Neural progenitor cell (in vitro differentiated cells): ENCODE measurements at regions not wholly inside any gene's neighbourhood (a gene's known extent, or its start where the extent isn't known, plus 50 kb on each side); places are given as distances from the start of the nearest gene placed in this dataset.

ENCODE experiments used
- DNase-seq: peaks from one replicate; pipeline ENCODE4 v3.0.0-alpha.2; 2016; ENCODE audit warnings: low spot score
- H2AFZ ChIP-seq: fragments of 200-600 bp; sonication (generic); replicated peaks from 2 replicates; pipeline ENCODE4 v1.6.1; 2016; ENCODE audit warnings: antibody characterized with exemption
- H3F3A ChIP-seq: fragments of 200-600 bp; sonication (generic); 2 replicates; pipeline ENCODE4 v1.6.1; 2016; ENCODE audit warnings: antibody characterized with exemption, low read depth
- H3K27ac ChIP-seq: fragments of 200-600 bp; sonication (generic); 2 replicates; pipeline ENCODE4 v1.5.1; 2016; ENCODE audit warnings: mild to moderate bottlenecking
- H3K27me3 ChIP-seq: fragments of 200-600 bp; sonication (generic); 2 replicates; pipeline ENCODE4 v1.6.1; 2016; ENCODE audit warnings: mild to moderate bottlenecking, moderate library complexity
- H3K36me3 ChIP-seq: fragments of 200-600 bp; sonication (generic); 2 replicates; pipeline ENCODE4 v1.5.1; 2016
- H3K4me1 ChIP-seq: fragments of 200-600 bp; sonication (generic); 2 replicates; pipeline ENCODE4 v1.6.1; 2016; ENCODE audit warnings: mixed run types
- H3K4me2 ChIP-seq: fragments of 200-600 bp; sonication (generic); 2 replicates; pipeline ENCODE4 v1.6.1; 2016
- H3K4me3 ChIP-seq: fragments of 200-600 bp; sonication (generic); 2 replicates; pipeline ENCODE4 v1.5.1; 2016
- H3K79me2 ChIP-seq: fragments of 200-600 bp; sonication (generic); 2 replicates; pipeline ENCODE4 v1.6.1; 2016; ENCODE audit warnings: low read depth
- H3K9ac ChIP-seq: fragments of 200-600 bp; sonication (generic); 2 replicates; pipeline ENCODE4 v1.6.1; 2016
- H3K9me3 ChIP-seq: fragments of 200-600 bp; sonication (generic); 2 replicates; pipeline ENCODE4 v1.5.1; 2016; ENCODE audit warnings: low read depth
- H4K20me1 ChIP-seq: fragments of 200-600 bp; sonication (generic); 2 replicates; pipeline ENCODE4 v1.6.1; 2016; ENCODE audit warnings: low read depth
- H3K27ac Mint-ChIP-seq: 3 replicates; pipeline ENCODE4 v1.8.0; 2021; ENCODE audit warnings: mixed read lengths
- H3K27me3 Mint-ChIP-seq: 2 replicates; pipeline ENCODE4 v1.8.0; 2022; ENCODE audit warnings: low read depth, mild to moderate bottlenecking, inconsistent platforms, moderate library complexity, mixed read lengths; ENCODE audit not compliant: insufficient read depth
- H3K36me3 Mint-ChIP-seq: 3 replicates; pipeline ENCODE4 v1.8.0; 2021; ENCODE audit warnings: mixed read lengths
- H3K4me1 Mint-ChIP-seq: 3 replicates; pipeline ENCODE4 v1.8.0; 2021; ENCODE audit warnings: mixed read lengths
- H3K4me3 Mint-ChIP-seq: 3 replicates; pipeline ENCODE4 v1.8.0; 2021; ENCODE audit warnings: mild to moderate bottlenecking, moderate library complexity, mixed read lengths
- H3K9me3 Mint-ChIP-seq: 3 replicates; pipeline ENCODE4 v1.8.0; 2020; ENCODE audit warnings: mixed read lengths
- EZH2 ChIP-seq: fragments of 200-600 bp; sonication (generic); IDR thresholded peaks from 2 replicates; pipeline ENCODE4 v1.6.1; 2017; ENCODE audit warnings: antibody characterized with exemption, mild to moderate bottlenecking, moderate library complexity
- EZH2phosphoT487 ChIP-seq: fragments of 200-600 bp; sonication (generic); IDR thresholded peaks from 2 replicates; pipeline ENCODE4 v1.6.1; 2017; ENCODE audit warnings: antibody characterized with exemption
- TF ChIP-seq, protein P1 (sequence below): fragments of 200-600 bp; sonication (generic); IDR thresholded peaks from 2 replicates; pipeline ENCODE4 v1.5.1; 2017; ENCODE audit warnings: antibody characterized with exemption, mild to moderate bottlenecking

DNA sequence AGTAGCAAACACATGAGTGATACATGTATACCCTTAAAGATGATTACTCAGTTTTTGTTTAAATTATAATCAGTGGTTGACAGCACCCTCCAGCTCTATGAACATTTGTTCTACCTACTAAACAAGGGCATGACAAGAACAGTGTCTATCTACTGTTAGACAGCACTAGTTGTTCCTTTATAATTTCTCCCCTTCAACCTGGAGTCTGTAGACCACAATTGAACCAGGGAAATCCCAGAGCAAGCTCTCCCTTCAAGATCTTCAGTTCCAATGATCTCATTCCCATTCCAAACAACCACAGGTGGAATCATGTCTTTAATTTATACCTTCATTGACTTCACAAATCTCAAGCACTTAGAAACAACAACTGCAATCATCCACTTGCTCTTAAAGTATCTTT is 216.1 kb downstream of the HHIPL2 start:
- DNase-seq: no peak
- Histone ChIP-seq H4K20me1 (no peaks in the 10 kb centered on the region), H3K9me3 (no peaks in the 10 kb centered on the region), H3K27ac (no peak overlapping the region), H3K79me2 (no peaks in the 10 kb centered on the region), H3K4me3 (no peak overlapping the region), H2AFZ (no peak overlapping the region), H3K36me3 (no peaks in the 10 kb centered on the region), H3K4me2 (no peak overlapping the region), H3K27me3 (no peaks in the 10 kb centered on the region), H3K4me1 (no peaks in the 10 kb centered on the region), H3F3A (no peaks in the 10 kb centered on the region), H3K9ac (no peak overlapping the region)
- Mint-ChIP-seq H3K9me3 (no peaks in the 10 kb centered on the region), H3K27me3 (no peaks in the 10 kb centered on the region), H3K36me3 (no peaks in the 10 kb centered on the region), H3K27ac (no peak overlapping the region), H3K4me3 (no peak overlapping the region), H3K4me1 (no peaks in the 10 kb centered on the region)
- TF ChIP-seq EZH2phosphoT487: no peak
- TF ChIP-seq EZH2: no peak
- TF ChIP-seq, protein P1, sequence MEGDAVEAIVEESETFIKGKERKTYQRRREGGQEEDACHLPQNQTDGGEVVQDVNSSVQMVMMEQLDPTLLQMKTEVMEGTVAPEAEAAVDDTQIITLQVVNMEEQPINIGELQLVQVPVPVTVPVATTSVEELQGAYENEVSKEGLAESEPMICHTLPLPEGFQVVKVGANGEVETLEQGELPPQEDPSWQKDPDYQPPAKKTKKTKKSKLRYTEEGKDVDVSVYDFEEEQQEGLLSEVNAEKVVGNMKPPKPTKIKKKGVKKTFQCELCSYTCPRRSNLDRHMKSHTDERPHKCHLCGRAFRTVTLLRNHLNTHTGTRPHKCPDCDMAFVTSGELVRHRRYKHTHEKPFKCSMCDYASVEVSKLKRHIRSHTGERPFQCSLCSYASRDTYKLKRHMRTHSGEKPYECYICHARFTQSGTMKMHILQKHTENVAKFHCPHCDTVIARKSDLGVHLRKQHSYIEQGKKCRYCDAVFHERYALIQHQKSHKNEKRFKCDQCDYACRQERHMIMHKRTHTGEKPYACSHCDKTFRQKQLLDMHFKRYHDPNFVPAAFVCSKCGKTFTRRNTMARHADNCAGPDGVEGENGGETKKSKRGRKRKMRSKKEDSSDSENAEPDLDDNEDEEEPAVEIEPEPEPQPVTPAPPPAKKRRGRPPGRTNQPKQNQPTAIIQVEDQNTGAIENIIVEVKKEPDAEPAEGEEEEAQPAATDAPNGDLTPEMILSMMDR: no peak

DNA sequence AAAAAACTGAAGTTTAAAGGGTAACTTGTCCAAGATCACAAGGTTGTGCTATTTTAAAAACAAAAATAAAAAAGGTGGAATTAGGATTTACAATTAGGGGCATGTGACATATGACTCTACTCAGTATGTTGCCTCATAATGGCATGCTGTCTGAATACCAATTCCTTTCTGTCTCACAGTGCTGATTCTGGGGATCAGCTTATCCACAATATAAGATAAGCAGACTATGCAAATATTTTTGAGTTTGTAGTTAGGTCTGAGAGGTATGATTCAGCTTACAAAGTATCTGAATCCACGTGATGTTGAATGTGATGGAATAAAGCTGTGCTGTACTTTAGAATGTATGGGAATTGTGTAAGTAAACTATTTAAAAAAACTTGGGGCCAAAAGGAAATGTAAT is 216.6 kb downstream of the HHIPL2 start:
- Mint-ChIP-seq H3K27me3 (no peaks in the 10 kb centered on the region), H3K27ac (no peak overlapping the region), H3K4me3 (no peak overlapping the region), H3K9me3 (no peaks in the 10 kb centered on the region), H3K4me1 (no peaks in the 10 kb centered on the region), H3K36me3 (no peaks in the 10 kb centered on the region)
- no peak overlapping the region for H3K4me3 ChIP-seq
- TF ChIP-seq EZH2phosphoT487 (no peak), EZH2 (no peak)
- TF ChIP-seq, protein P1: no peak
- no peaks in the 10 kb centered on the region for H3F3A ChIP-seq
- H3K79me2 ChIP-seq: no peaks in the 10 kb centered on the region
- H4K20me1 ChIP-seq: no peaks in the 10 kb centered on the region
- no peaks in the 10 kb centered on the region for H3K27me3 ChIP-seq
- H3K9me3 ChIP-seq: no peaks in the 10 kb centered on the region
- H3K4me2 ChIP-seq: no peak overlapping the region
- no peak for DNase-seq
- no peak overlapping the region for H3K27ac ChIP-seq
- no peaks in the 10 kb centered on the region for H3K36me3 ChIP-seq
- H3K9ac ChIP-seq: no peak overlapping the region
- H2AFZ ChIP-seq: no peak overlapping the region
- no peaks in the 10 kb centered on the region for H3K4me1 ChIP-seq

DNA sequence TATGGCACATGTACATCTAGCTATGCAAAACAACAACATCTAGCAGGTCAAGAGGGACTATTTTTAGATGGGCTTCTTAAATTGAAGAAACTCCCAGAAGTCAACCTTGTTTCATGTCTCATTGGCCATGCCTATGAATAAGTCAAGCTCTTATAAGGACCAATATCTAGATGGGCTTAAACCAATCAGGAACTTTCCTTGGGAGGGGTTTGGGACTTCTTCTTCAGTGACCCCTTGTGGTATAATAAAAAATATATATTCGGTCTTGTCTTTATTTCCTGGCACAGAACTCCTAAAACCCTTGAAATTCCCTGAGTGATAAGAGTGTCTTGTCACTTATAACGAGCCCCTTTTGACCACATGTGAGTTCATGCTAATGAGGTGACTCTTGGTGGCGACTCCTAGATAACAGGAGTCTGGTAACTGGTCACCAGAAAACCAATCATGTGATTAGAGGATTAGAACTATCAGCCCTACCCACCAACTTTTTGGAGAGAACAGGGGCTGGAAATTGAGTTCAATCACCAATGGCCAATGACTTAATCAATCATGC is 218.3 kb downstream of the HHIPL2 start:
- Mint-ChIP-seq H3K4me1 (no peaks in the 10 kb centered on the region), H3K9me3 (no peaks in the 10 kb centered on the region), H3K27me3 (no peaks in the 10 kb centered on the region), H3K4me3 (no peak overlapping the region), H3K27ac (no peak overlapping the region), H3K36me3 (no peaks in the 10 kb centered on the region)
- H2AFZ ChIP-seq: no peak overlapping the region
- H3K4me2 ChIP-seq: no peak overlapping the region
- H3K27ac ChIP-seq: no peak overlapping the region
- no peaks in the 10 kb centered on the region for H3K27me3 ChIP-seq
- H3K4me1 ChIP-seq: no peaks in the 10 kb centered on the region
- H4K20me1 ChIP-seq: no peaks in the 10 kb centered on the region
- no peak overlapping the region for H3K9ac ChIP-seq
- TF ChIP-seq EZH2phosphoT487 (no peak), EZH2 (no peak)
- TF ChIP-seq, protein P1: no peak
- no peaks in the 10 kb centered on the region for H3F3A ChIP-seq
- H3K36me3 ChIP-seq: no peaks in the 10 kb centered on the region
- H3K79me2 ChIP-seq: no peaks in the 10 kb centered on the region
- no peak overlapping the region for H3K4me3 ChIP-seq
- no peaks in the 10 kb centered on the region for H3K9me3 ChIP-seq
- DNase-seq: no peak

DNA sequence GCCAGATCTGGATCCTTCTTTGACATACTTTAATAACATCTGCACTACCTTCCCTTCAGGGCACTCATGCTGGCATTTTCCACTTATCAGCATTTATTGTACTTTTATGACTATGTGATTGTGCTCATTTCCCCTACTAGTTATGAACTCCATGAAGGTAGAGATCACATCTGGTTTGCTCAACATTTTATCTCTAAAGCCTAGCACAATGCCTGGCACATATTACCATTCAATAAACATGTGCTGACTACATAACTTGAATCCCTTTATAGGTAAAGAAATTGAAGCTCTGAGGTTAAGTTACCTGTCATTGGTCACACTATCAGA is 221.2 kb downstream of the HHIPL2 start:
- Mint-ChIP-seq H3K4me1 (no peaks in the 10 kb centered on the region), H3K27ac (no peak overlapping the region), H3K9me3 (no peaks in the 10 kb centered on the region), H3K36me3 (no peaks in the 10 kb centered on the region), H3K27me3 (no peaks in the 10 kb centered on the region), H3K4me3 (no peak overlapping the region)
- no peak for TF ChIP-seq EZH2
- TF ChIP-seq, protein P1: no peak
- TF ChIP-seq EZH2phosphoT487: no peak
- Histone ChIP-seq H3F3A (no peaks in the 10 kb centered on the region), H3K4me1 (no peaks in the 10 kb centered on the region), H3K4me3 (no peak overlapping the region), H3K9me3 (no peaks in the 10 kb centered on the region), H3K36me3 (no peaks in the 10 kb centered on the region), H3K4me2 (no peak overlapping the region), H2AFZ (no peak overlapping the region), H3K79me2 (no peaks in the 10 kb centered on the region), H3K27me3 (no peaks in the 10 kb centered on the region), H4K20me1 (no peaks in the 10 kb centered on the region), H3K27ac (no peak overlapping the region), H3K9ac (no peak overlapping the region)
- DNase-seq: no peak
